ENCODE measurements at regions not wholly inside any gene's neighbourhood (a gene's known extent, or its start where the extent isn't known, plus 50 kb on each side); places are given as distances from the start of the nearest gene placed in this dataset.

DNA sequence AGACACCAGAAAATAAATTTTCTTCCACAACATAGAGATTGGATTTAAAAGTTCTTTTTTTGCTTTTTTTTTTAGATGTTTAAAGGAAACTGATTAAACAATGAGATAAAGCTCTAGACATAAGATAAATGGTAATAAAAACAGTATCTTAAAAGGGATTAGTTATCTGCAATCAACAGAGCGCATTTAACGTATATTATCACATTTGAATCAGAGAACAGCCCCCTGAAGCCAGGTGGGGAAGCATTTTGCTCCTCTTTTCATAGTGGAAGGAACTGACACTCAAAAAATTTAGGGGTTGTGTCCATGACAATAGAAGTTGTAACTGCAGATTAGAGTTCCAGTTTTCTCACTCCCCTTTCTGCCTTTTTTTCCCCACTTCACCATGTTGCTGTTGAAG lies 367.6 kb downstream of the SPATA31D1 start:
- TF ChIP-seq FOXP2 (optimal IDR thresholded peaks at IDR 0.05; ENCODE audit: borderline replicate concordance, extremely low read depth, extremely low read length, insufficient read depth) (no peak), POLR2AphosphoS5 (IDR thresholded peaks at IDR 0.05; ENCODE audit: low read depth, low read length) (no peak), SIN3A (IDR thresholded peaks at IDR 0.05; ENCODE audit: borderline replicate concordance, insufficient read depth, low read length) (no peak), TAF1 (IDR thresholded peaks at IDR 0.05; ENCODE audit: borderline replicate concordance, insufficient read depth, low read length) (no peak)
- TF ChIP-seq, protein P1, sequence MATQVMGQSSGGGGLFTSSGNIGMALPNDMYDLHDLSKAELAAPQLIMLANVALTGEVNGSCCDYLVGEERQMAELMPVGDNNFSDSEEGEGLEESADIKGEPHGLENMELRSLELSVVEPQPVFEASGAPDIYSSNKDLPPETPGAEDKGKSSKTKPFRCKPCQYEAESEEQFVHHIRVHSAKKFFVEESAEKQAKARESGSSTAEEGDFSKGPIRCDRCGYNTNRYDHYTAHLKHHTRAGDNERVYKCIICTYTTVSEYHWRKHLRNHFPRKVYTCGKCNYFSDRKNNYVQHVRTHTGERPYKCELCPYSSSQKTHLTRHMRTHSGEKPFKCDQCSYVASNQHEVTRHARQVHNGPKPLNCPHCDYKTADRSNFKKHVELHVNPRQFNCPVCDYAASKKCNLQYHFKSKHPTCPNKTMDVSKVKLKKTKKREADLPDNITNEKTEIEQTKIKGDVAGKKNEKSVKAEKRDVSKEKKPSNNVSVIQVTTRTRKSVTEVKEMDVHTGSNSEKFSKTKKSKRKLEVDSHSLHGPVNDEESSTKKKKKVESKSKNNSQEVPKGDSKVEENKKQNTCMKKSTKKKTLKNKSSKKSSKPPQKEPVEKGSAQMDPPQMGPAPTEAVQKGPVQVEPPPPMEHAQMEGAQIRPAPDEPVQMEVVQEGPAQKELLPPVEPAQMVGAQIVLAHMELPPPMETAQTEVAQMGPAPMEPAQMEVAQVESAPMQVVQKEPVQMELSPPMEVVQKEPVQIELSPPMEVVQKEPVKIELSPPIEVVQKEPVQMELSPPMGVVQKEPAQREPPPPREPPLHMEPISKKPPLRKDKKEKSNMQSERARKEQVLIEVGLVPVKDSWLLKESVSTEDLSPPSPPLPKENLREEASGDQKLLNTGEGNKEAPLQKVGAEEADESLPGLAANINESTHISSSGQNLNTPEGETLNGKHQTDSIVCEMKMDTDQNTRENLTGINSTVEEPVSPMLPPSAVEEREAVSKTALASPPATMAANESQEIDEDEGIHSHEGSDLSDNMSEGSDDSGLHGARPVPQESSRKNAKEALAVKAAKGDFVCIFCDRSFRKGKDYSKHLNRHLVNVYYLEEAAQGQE (IDR thresholded peaks at IDR 0.05; ENCODE audit: insufficient read depth in 1 of 2, low read depth in 2 of 2, low read length in 2 of 2) = no peak

DNA sequence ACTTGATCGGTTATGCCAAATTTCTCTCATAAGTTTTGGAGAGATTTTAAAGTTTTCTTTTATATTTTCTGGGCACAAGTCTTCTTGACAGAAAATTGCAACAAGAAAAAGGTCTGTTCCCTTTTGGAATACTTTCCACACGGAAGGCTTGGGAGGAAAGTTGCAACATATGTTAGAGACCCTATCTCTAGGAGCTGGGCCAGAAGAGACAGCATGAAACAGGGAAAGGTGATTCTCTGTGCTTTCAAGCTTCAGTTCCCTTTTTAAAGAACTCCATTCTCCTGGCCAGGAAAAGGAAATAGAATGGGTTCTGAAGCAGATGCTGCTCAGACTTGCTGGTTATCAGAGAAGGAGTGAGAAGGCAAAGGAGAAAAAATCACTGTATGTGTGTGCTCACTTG lies 368.3 kb downstream of the SPATA31D1 start:
- no peak for TF ChIP-seq FOXP2 (optimal IDR thresholded peaks at IDR 0.05; ENCODE audit: borderline replicate concordance, extremely low read depth, extremely low read length, insufficient read depth)
- TF ChIP-seq TAF1 (IDR thresholded peaks at IDR 0.05; ENCODE audit: borderline replicate concordance, insufficient read depth, low read length) = no peak
- TF ChIP-seq SIN3A (IDR thresholded peaks at IDR 0.05; ENCODE audit: borderline replicate concordance, insufficient read depth, low read length) = no peak
- no peak for TF ChIP-seq POLR2AphosphoS5 (IDR thresholded peaks at IDR 0.05; ENCODE audit: low read depth, low read length)
- TF ChIP-seq, protein P1 (IDR thresholded peaks at IDR 0.05; ENCODE audit: insufficient read depth in 1 of 2, low read depth in 2 of 2, low read length in 2 of 2) = no peak

DNA sequence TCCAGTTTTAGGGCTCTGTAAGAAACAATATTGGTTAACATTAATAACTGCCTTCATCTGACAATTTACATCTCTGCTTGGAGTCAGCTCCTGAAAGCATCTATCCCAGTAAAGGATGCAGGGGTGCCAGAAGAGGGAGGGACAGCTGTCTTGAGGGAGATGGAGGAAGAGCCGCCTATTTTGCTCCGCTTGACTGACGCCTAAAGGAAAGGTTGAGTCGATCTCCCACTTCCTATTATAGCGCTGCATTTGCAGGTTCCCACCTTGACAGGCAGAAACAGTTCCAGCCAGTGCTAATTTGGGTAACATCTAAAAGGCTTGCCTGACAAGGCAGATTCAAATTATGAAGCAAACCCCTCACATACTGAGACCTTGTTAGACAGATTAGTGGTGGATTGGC lies 374.6 kb downstream of the SPATA31D1 start:
- TF ChIP-seq SIN3A (IDR thresholded peaks at IDR 0.05; ENCODE audit: borderline replicate concordance, insufficient read depth, low read length) (no peak), POLR2AphosphoS5 (IDR thresholded peaks at IDR 0.05; ENCODE audit: low read depth, low read length) (no peak), FOXP2 (optimal IDR thresholded peaks at IDR 0.05; ENCODE audit: borderline replicate concordance, extremely low read depth, extremely low read length, insufficient read depth) (no peak)
- TF ChIP-seq, protein P1 (IDR thresholded peaks at IDR 0.05; ENCODE audit: insufficient read depth in 1 of 2, low read depth in 2 of 2, low read length in 2 of 2) = no peak

DNA sequence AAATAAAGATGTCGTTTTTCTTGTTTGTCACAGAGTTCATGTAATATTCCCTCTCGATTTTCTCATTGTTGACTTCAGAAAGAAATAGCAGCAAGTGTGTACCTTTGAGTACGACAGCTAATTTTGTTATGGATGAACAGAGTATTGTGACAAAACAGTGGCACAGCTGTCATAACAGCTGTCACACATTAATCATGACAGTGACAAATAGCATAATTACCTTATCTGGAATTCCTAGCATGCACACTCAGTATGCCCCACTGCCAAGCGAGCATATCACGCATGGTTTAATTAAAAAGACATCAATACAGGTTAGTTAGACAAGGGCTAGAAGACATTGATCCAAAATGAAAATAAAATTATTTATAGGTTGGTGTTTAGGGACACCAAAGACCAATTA lies 375.1 kb downstream of the SPATA31D1 start:
- TF ChIP-seq POLR2AphosphoS5 (IDR thresholded peaks at IDR 0.05; ENCODE audit: low read depth, low read length) = no peak
- TF ChIP-seq, protein P1 (IDR thresholded peaks at IDR 0.05; ENCODE audit: insufficient read depth in 1 of 2, low read depth in 2 of 2, low read length in 2 of 2) = no peak
- TF ChIP-seq TAF1 (IDR thresholded peaks at IDR 0.05; ENCODE audit: borderline replicate concordance, insufficient read depth, low read length) = no peak
- no peak for TF ChIP-seq SIN3A (IDR thresholded peaks at IDR 0.05; ENCODE audit: borderline replicate concordance, insufficient read depth, low read length)
- no peak for TF ChIP-seq FOXP2 (optimal IDR thresholded peaks at IDR 0.05; ENCODE audit: borderline replicate concordance, extremely low read depth, extremely low read length, insufficient read depth)

DNA sequence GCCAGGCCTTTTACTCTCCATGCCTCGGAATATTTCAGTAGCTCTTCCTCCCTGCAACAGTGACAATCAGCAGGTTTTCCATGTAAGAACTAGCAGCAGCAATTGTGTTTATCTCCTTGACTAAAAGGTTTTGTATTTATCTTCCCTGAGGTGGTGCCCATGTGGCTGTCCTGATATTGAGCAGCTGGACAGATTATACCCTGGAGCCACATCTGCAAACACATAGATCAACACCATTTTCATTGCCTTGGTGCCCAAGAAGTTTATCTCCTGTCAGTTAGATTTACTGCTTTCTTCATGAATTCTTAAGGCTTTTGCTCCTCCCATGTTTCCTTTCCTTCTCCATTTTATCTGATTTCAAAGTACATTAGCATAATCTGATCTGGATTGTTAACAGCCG lies 378.4 kb downstream of the SPATA31D1 start:
- TF ChIP-seq, protein P1 (IDR thresholded peaks at IDR 0.05; ENCODE audit: insufficient read depth in 1 of 2, low read depth in 2 of 2, low read length in 2 of 2) = no peak
- no peak for TF ChIP-seq SIN3A (IDR thresholded peaks at IDR 0.05; ENCODE audit: borderline replicate concordance, insufficient read depth, low read length)
- TF ChIP-seq POLR2AphosphoS5 (IDR thresholded peaks at IDR 0.05; ENCODE audit: low read depth, low read length) = no peak
- TF ChIP-seq TAF1 (IDR thresholded peaks at IDR 0.05; ENCODE audit: borderline replicate concordance, insufficient read depth, low read length) = no peak
- TF ChIP-seq FOXP2 (optimal IDR thresholded peaks at IDR 0.05; ENCODE audit: borderline replicate concordance, extremely low read depth, extremely low read length, insufficient read depth) = no peak

All from PFSK-1 (cell line).